ENCODE measurements at regions not wholly inside any gene's neighbourhood (a gene's known extent, or its start where the extent isn't known, plus 50 kb on each side); places are given as distances from the start of the nearest gene placed in this dataset.
"Not testable (repeated sequence)": the region's sequence is repeated elsewhere in the genome, so short reads cannot be mapped to it uniquely, and the experiment has no call there.

GRCh38 chr6:86042214-86042613 lies 399.5 kb upstream of the SYNCRIP start:
- no peak overlapping the region for H3K27ac ChIP-seq (ENCODE audit: low read depth, low read length)
- Mint-ChIP-seq H3K27ac (no peak overlapping the region), H3K27me3 (no peaks in the 10 kb centered on the region), H3K4me1 (no peaks in the 10 kb centered on the region), H3K9me3 (peaks cover 6 to 15% (median 7%) of the 10 kb centered on the region in 5 donors), H3K4me3 (no peak overlapping the region), H3K36me3 (no peaks in the 10 kb centered on the region)
- no peaks in the 10 kb centered on the region for H3K36me3 ChIP-seq (ENCODE audit: insufficient read depth, low read length)
- H3K4me3 ChIP-seq (ENCODE audit: low read length), result no peak overlapping the region
- no peaks in the 10 kb centered on the region for H3K4me1 ChIP-seq (ENCODE audit: insufficient read depth, low read length)
- CTCF ChIA-PET, result no interaction called here
- DNase-seq, result no peak
- H3K27me3 ChIP-seq (ENCODE audit: insufficient read depth, low read length, poor library complexity, severe bottlenecking), result no peaks in the 10 kb centered on the region
- POLR2A ChIA-PET, result no interaction called here
- no peaks in the 10 kb centered on the region for H3K9me3 ChIP-seq (ENCODE audit: low read length)

DNA sequence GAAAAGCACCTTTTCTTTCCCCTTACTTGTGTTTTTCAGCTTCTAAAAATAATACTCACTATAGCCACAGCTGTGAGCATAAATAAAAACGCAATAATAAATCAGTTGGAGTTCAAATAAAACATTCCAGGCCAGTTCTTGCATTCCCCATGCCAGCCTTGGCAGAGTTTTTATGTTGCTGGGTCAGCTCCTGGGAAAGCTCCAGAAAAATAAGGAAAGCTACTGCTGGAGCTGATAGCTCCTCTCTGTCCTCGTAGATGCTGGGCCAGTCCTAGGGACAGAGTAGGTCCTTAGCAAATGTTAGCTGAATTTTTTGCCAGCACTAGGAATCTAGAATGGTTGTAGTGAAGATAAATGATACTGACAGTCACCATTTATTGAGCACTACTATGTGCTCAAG lies 389.0 kb upstream of the SYNCRIP start:
- H3K27ac Mint-ChIP-seq, result no peak overlapping the region
- H3K36me3 Mint-ChIP-seq, result no peaks in the 10 kb centered on the region
- Histone ChIP-seq H3K27me3 (ENCODE audit: insufficient read depth, low read length, poor library complexity, severe bottlenecking) (no peaks in the 10 kb centered on the region), H3K36me3 (ENCODE audit: insufficient read depth, low read length) (no peaks in the 10 kb centered on the region), H3K9me3 (ENCODE audit: low read length) (no peaks in the 10 kb centered on the region), H3K27ac (ENCODE audit: low read depth, low read length) (no peak overlapping the region), H3K4me3 (ENCODE audit: low read length) (no peak overlapping the region), H3K4me1 (ENCODE audit: insufficient read depth, low read length) (no peaks in the 10 kb centered on the region)
- no peaks in the 10 kb centered on the region for H3K4me1 Mint-ChIP-seq
- ChIA-PET CTCF (no interaction called here), POLR2A (no interaction called here)
- peaks cover 0 to 11% (median 7%) of the 10 kb centered on the region in 5 donors for H3K9me3 Mint-ChIP-seq
- H3K27me3 Mint-ChIP-seq, result no peaks in the 10 kb centered on the region
- no peak overlapping the region for H3K4me3 Mint-ChIP-seq
- DNase-seq, result no peak

- Mint-ChIP-seq H3K9me3 (peaks cover 0 to 11% (median 7%) of the 10 kb centered on the region in 5 donors), H3K27ac (no peak overlapping the region), H3K36me3 (no peaks in the 10 kb centered on the region), H3K4me3 (no peak overlapping the region), H3K27me3 (no peaks in the 10 kb centered on the region), H3K4me1 (no peaks in the 10 kb centered on the region)
- ChIA-PET POLR2A (no interaction called here), CTCF (no interaction called here)
- no peak for DNase-seq
- Histone ChIP-seq H3K4me3 (ENCODE audit: low read length) (no peak overlapping the region), H3K36me3 (ENCODE audit: insufficient read depth, low read length) (no peaks in the 10 kb centered on the region), H3K27me3 (ENCODE audit: insufficient read depth, low read length, poor library complexity, severe bottlenecking) (no peaks in the 10 kb centered on the region), H3K27ac (ENCODE audit: low read depth, low read length) (no peak overlapping the region), H3K4me1 (ENCODE audit: insufficient read depth, low read length) (no peaks in the 10 kb centered on the region), H3K9me3 (ENCODE audit: low read length) (no peaks in the 10 kb centered on the region)
Observed at GRCh38 chr6:86030875-86031274, 388.2 kb upstream of the SYNCRIP start.

DNA sequence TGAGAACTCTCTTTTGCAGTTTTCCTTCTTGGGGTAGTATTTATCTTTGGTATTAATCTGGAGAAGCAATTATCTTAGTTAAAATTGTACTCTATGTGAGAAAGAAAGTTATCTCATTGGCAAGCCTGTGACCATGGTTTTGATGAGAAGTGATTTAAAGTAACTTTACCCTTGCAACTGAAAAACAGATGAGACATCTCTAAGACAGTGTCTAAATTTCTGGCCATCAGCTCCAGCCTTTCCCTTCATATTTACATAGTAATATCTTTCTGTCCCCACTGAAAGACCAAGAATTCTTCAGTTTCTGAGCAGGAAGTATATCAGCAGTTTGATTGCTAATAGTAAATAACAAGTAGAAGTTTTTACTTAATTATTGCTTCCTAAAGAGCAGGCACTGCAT lies 386.1 kb upstream of the SYNCRIP start:
- Histone ChIP-seq H3K27ac (ENCODE audit: low read depth, low read length) (no peak overlapping the region), H3K9me3 (ENCODE audit: low read length) (no peaks in the 10 kb centered on the region), H3K4me3 (ENCODE audit: low read length) (no peak overlapping the region), H3K4me1 (ENCODE audit: insufficient read depth, low read length) (no peaks in the 10 kb centered on the region), H3K36me3 (ENCODE audit: insufficient read depth, low read length) (no peaks in the 10 kb centered on the region), H3K27me3 (ENCODE audit: insufficient read depth, low read length, poor library complexity, severe bottlenecking) (no peaks in the 10 kb centered on the region)
- CTCF ChIA-PET, result no interaction called here
- Mint-ChIP-seq H3K27me3 (no peaks in the 10 kb centered on the region), H3K36me3 (no peaks in the 10 kb centered on the region), H3K4me1 (no peaks in the 10 kb centered on the region), H3K9me3 (peaks cover 0 to 12% (median 3%) of the 10 kb centered on the region in 5 donors), H3K27ac (no peak overlapping the region), H3K4me3 (no peak overlapping the region)
- DNase-seq, result no peak
- POLR2A ChIA-PET, result no interaction called here

GRCh38 chr6:86026890-86027289 lies 384.2 kb upstream of the SYNCRIP start:
- H3K4me1 ChIP-seq (ENCODE audit: insufficient read depth, low read length); CTCF ChIA-PET; POLR2A ChIA-PET: not testable (repeated sequence)

GRCh38 chr6:86017236-86017635 lies 374.6 kb upstream of the SYNCRIP start:
- H3K4me1 ChIP-seq (ENCODE audit: insufficient read depth, low read length), result no peaks in the 10 kb centered on the region
- peaks cover 0 to 1% of the 10 kb centered on the region in 2 donors for H3K27me3 Mint-ChIP-seq
- H3K4me1 Mint-ChIP-seq, result no peaks in the 10 kb centered on the region
- POLR2A ChIA-PET, result no interaction called here
- no peaks in the 10 kb centered on the region for H3K27me3 ChIP-seq (ENCODE audit: insufficient read depth, low read length, poor library complexity, severe bottlenecking)
- no peaks in the 10 kb centered on the region for H3K36me3 Mint-ChIP-seq
- no peaks in the 10 kb centered on the region for H3K36me3 ChIP-seq (ENCODE audit: insufficient read depth, low read length)
- no peak overlapping the region for H3K27ac ChIP-seq (ENCODE audit: low read depth, low read length)
- no peak overlapping the region for H3K27ac Mint-ChIP-seq
- no peaks in the 10 kb centered on the region for H3K9me3 ChIP-seq (ENCODE audit: low read length)
- DNase-seq, result no peak
- CTCF ChIA-PET, result no interaction called here
- no peak overlapping the region for H3K4me3 Mint-ChIP-seq
- no peak overlapping the region for H3K4me3 ChIP-seq (ENCODE audit: low read length)
- peaks cover 0 to 4% (median 0%) of the 10 kb centered on the region in 5 donors for H3K9me3 Mint-ChIP-seq

More at GRCh38 chr6:86026890-86027289, 384.2 kb upstream of the SYNCRIP start:
- H3K27me3 Mint-ChIP-seq; H3K4me1 Mint-ChIP-seq; H3K4me3 Mint-ChIP-seq; H3K36me3 Mint-ChIP-seq; H3K4me3 ChIP-seq (ENCODE audit: low read length); H3K9me3 Mint-ChIP-seq; H3K27ac ChIP-seq (ENCODE audit: low read depth, low read length); H3K9me3 ChIP-seq (ENCODE audit: low read length); H3K27ac Mint-ChIP-seq; H3K36me3 ChIP-seq (ENCODE audit: insufficient read depth, low read length); H3K27me3 ChIP-seq (ENCODE audit: insufficient read depth, low read length, poor library complexity, severe bottlenecking); DNase-seq: not testable (repeated sequence)

DNA sequence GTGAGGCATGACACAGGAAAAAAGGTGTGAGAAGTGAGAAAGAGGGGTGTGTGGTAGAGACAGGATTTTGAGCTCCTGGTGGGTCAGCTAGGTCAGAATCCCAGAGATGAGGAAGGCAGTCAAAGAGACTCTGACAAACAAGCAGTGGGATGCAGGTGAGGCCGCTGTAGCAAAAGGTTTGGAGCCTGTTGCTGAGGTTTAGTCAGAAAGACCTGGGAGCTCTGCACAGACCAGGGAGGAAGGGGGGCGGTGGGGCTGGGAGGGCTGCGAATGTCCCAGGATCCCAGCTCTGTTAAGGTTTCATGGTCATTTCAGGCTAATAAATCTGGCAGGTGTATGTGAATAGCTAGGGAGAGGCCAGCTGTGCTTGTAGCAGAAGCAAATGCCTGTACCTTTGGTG lies 373.9 kb upstream of the SYNCRIP start:
- H3K9me3 Mint-ChIP-seq, result peaks cover 0 to 4% (median 0%) of the 10 kb centered on the region in 5 donors
- Histone ChIP-seq H3K9me3 (ENCODE audit: low read length) (no peaks in the 10 kb centered on the region), H3K27me3 (ENCODE audit: insufficient read depth, low read length, poor library complexity, severe bottlenecking) (no peaks in the 10 kb centered on the region), H3K27ac (ENCODE audit: low read depth, low read length) (no peak overlapping the region), H3K36me3 (ENCODE audit: insufficient read depth, low read length) (no peaks in the 10 kb centered on the region), H3K4me3 (ENCODE audit: low read length) (no peak overlapping the region), H3K4me1 (ENCODE audit: insufficient read depth, low read length) (no peaks in the 10 kb centered on the region)
- CTCF ChIA-PET, result no interaction called here
- no peaks in the 10 kb centered on the region for H3K4me1 Mint-ChIP-seq
- no peak for DNase-seq
- no peak overlapping the region for H3K4me3 Mint-ChIP-seq
- no peaks in the 10 kb centered on the region for H3K36me3 Mint-ChIP-seq
- no peak overlapping the region for H3K27ac Mint-ChIP-seq
- peaks cover 0 to 1% of the 10 kb centered on the region in 2 donors for H3K27me3 Mint-ChIP-seq
- POLR2A ChIA-PET, result no interaction called here

DNA sequence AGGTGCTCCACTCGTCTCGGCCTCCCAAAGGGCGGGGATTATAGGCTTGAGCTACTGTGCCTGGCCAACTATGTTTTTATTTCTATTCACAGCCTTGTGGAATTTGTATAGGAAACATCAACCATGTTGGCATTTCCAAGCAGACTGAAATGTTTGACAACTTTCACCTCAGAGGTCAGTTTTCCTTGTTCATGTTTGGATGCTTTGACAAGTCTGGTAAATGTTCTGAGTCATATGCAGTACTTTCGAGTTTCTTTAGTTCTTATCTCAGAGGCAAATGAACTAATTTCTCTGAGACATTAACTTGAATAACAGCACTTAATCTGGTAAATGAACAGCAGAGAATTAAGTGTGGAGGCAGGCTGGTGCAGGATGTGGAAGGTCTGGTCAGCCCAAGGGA lies 373.4 kb upstream of the SYNCRIP start:
- Histone ChIP-seq H3K36me3 (ENCODE audit: insufficient read depth, low read length) (no peaks in the 10 kb centered on the region), H3K9me3 (ENCODE audit: low read length) (no peaks in the 10 kb centered on the region), H3K27ac (ENCODE audit: low read depth, low read length) (no peak overlapping the region), H3K27me3 (ENCODE audit: insufficient read depth, low read length, poor library complexity, severe bottlenecking) (no peaks in the 10 kb centered on the region), H3K4me1 (ENCODE audit: insufficient read depth, low read length) (no peaks in the 10 kb centered on the region), H3K4me3 (ENCODE audit: low read length) (no peak overlapping the region)
- DNase-seq, result no peak
- H3K36me3 Mint-ChIP-seq, result no peaks in the 10 kb centered on the region
- peaks cover 0 to 4% (median 0%) of the 10 kb centered on the region in 5 donors for H3K9me3 Mint-ChIP-seq
- H3K27ac Mint-ChIP-seq, result no peak overlapping the region
- no peaks in the 10 kb centered on the region for H3K4me1 Mint-ChIP-seq
- no peak overlapping the region for H3K4me3 Mint-ChIP-seq
- H3K27me3 Mint-ChIP-seq, result peaks cover 0 to 1% of the 10 kb centered on the region in 2 donors
- ChIA-PET POLR2A (no interaction called here), CTCF (no interaction called here)

- H3K9me3 Mint-ChIP-seq; H3K4me1 Mint-ChIP-seq; H3K27ac Mint-ChIP-seq; H3K36me3 ChIP-seq (ENCODE audit: insufficient read depth, low read length); H3K4me1 ChIP-seq (ENCODE audit: insufficient read depth, low read length); H3K9me3 ChIP-seq (ENCODE audit: low read length); CTCF ChIA-PET; DNase-seq; H3K4me3 ChIP-seq (ENCODE audit: low read length); H3K27me3 Mint-ChIP-seq; H3K27me3 ChIP-seq (ENCODE audit: insufficient read depth, low read length, poor library complexity, severe bottlenecking); POLR2A ChIA-PET; H3K4me3 Mint-ChIP-seq; H3K36me3 Mint-ChIP-seq; H3K27ac ChIP-seq (ENCODE audit: low read depth, low read length): not testable (repeated sequence)
Observed at GRCh38 chr6:86012991-86013390, 370.3 kb upstream of the SYNCRIP start.
